ENCODE measurements at regions not wholly inside any gene's neighbourhood (a gene's known extent, or its start where the extent isn't known, plus 50 kb on each side); places are given as distances from the start of the nearest gene placed in this dataset.

DNA sequence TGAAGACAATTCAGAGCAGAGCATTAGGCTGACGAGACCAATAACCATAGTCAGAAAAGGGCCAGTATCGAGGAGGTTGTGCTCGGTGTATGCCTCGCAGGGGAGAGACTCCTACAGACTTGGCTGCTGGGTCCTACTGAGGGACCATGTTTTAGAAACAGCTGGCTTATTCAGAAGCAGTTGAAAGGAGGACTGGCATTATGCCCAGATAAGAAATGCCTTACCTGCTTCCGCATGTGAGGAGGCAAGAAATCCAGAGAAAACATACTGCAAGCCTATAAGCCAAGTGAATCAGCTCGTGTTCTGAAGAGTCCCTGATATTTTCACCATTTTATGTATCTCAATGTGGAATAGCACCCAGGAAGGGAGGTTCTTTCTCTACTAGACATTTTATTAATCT is 434.7 kb downstream of the GRB14 start:
- Histone ChIP-seq H3K27me3 (no peaks in the 10 kb centered on the region), H3K27ac (no peak overlapping the region), H3K36me3 (no peaks in the 10 kb centered on the region), H3K4me1 (no peaks in the 10 kb centered on the region), H3K9me3 (no peaks in the 10 kb centered on the region), H3K4me3 (no peak overlapping the region), H3K9ac (ENCODE audit: low read depth in 2 of 2, low read length in 2 of 2) (no peak overlapping the region)
- TF ChIP-seq, protein P1, sequence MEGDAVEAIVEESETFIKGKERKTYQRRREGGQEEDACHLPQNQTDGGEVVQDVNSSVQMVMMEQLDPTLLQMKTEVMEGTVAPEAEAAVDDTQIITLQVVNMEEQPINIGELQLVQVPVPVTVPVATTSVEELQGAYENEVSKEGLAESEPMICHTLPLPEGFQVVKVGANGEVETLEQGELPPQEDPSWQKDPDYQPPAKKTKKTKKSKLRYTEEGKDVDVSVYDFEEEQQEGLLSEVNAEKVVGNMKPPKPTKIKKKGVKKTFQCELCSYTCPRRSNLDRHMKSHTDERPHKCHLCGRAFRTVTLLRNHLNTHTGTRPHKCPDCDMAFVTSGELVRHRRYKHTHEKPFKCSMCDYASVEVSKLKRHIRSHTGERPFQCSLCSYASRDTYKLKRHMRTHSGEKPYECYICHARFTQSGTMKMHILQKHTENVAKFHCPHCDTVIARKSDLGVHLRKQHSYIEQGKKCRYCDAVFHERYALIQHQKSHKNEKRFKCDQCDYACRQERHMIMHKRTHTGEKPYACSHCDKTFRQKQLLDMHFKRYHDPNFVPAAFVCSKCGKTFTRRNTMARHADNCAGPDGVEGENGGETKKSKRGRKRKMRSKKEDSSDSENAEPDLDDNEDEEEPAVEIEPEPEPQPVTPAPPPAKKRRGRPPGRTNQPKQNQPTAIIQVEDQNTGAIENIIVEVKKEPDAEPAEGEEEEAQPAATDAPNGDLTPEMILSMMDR (IDR thresholded peaks at IDR 0.05) = no peak
- DNase-seq = no peak
- intact Hi-C loops (cut with DNase I) = no loop called here

DNA sequence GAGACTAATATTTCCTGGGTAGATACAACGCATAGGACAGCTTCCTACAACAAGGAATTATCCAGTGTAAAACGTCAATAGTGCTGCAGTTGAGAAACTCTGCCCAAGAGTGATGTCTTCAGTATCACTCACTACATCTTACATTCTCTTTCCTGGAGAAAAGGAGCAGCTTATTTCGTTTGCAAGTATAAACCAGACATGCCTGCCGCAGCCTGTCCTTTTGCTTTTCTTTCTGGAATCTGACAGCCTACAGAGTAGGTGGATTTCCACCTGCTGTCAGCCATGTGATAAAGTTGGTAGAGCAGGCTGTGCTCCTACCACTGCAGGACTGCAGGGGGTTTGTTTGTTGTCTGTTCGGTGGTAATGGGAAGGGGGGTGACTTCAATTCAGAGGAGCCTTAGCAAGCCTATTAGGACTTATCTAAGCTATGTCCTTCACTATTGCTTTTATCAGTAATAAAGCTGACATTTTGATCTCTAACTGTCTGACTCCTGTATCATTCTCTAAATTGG is 439.1 kb downstream of the GRB14 start:
- H3K9me3 ChIP-seq = no peaks in the 10 kb centered on the region
- intact Hi-C loops (cut with DNase I) = no loop called here

DNA sequence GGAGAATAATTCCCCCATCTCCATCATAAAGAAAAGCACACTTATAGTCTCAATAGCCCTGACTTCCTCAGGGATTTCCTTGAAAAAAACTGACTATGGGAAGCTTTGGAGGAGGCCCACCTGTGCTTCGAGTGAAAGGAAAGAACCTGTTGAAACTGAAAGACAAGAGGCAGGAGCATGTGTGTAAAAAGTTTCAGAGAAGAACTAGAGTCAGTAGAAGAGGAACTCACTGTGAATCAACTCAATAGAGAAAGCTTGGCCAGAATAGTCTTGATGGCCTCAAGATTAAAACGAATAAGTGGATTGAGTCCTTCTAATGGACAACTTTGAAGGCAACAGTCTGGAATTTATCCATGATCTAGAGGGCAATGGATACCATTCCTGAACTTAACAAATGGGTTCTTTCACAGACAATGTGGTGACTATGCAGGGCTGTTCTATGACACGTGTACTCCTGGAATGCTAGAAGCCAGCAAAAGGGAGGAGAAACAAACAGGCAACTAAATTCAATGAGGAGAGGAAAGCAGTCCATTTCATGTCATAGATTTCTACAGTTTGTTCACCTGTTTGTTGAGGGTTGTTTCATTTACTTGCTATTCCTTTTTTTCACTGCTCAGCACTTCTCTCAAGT is 442.3 kb downstream of the GRB14 start:
- intact Hi-C loops (cut with DNase I) = no loop called here
- Histone ChIP-seq H3K9me3 (no peaks in the 10 kb centered on the region), H3K27ac (no peak overlapping the region), H3K9ac (ENCODE audit: low read depth in 2 of 2, low read length in 2 of 2) (no peak overlapping the region), H3K27me3 (no peaks in the 10 kb centered on the region), H3K4me1 (no peaks in the 10 kb centered on the region), H3K36me3 (no peaks in the 10 kb centered on the region), H3K4me3 (no peak overlapping the region)
- TF ChIP-seq, protein P1 (IDR thresholded peaks at IDR 0.05) = no peak
- no peak for DNase-seq

More for the DNA sequence above, 439.1 kb downstream of the GRB14 start:
- TF ChIP-seq, protein P1 (IDR thresholded peaks at IDR 0.05) = no peak
- no peak overlapping the region for H3K4me3 ChIP-seq
- H3K4me1 ChIP-seq = no peaks in the 10 kb centered on the region
- H3K36me3 ChIP-seq = no peaks in the 10 kb centered on the region
- no peak overlapping the region for H3K27ac ChIP-seq
- H3K27me3 ChIP-seq = no peaks in the 10 kb centered on the region
- DNase-seq = no peak
- H3K9ac ChIP-seq (ENCODE audit: low read depth in 2 of 2, low read length in 2 of 2) = no peak overlapping the region

DNA sequence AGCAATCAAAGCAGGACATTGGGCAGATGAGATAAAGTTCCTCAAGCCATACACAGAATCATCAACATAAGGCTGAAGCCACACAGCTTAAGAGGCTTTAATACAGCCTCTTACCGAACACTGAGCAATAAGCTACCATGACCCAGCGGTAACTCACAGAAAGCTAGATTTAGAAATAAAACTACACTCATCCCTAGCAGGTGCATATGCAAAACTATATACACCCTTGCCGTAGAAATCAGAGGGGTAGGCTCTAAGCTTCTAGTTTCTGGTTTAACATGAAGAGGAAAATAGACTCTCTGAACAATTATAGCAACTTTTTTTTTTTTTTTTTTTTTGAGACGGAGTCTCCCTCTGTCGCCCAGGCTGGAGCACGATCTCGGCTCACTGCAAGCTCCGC is 428.8 kb upstream of the FIGN start:
- TF ChIP-seq, protein P1 (IDR thresholded peaks at IDR 0.05) = no peak
- H3K27ac ChIP-seq = no peak overlapping the region
- DNase-seq = no peak
- H3K27me3 ChIP-seq = no peaks in the 10 kb centered on the region
- intact Hi-C loops (cut with DNase I) = no loop called here
- H3K9ac ChIP-seq (ENCODE audit: low read depth in 2 of 2, low read length in 2 of 2) = no peak overlapping the region
- H3K4me3 ChIP-seq = no peak overlapping the region
- H3K36me3 ChIP-seq = no peaks in the 10 kb centered on the region
- no peaks in the 10 kb centered on the region for H3K9me3 ChIP-seq
- H3K4me1 ChIP-seq = no peaks in the 10 kb centered on the region

DNA sequence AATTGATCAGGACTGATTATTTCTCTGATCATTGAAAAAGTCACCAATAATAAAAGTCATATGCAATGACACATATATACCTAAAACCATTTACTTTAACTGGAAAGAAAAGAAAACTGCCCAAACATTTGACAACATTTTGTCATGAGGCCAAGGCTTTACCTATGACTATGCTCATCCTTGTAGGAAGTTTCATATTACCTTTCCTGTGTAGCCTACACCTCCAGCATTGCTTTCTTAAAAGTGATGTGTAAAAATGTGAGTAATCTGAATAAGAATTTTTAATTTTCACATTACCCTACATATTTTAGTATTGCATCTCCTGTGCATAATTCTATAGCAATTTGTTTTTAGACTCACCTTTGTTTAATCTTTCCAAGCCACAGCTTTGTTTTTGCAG is 419.8 kb upstream of the FIGN start:
- Histone ChIP-seq H3K9ac (ENCODE audit: low read depth in 2 of 2, low read length in 2 of 2) (no peak overlapping the region), H3K4me1 (no peaks in the 10 kb centered on the region), H3K36me3 (no peaks in the 10 kb centered on the region), H3K4me3 (no peak overlapping the region), H3K27ac (no peak overlapping the region), H3K9me3 (no peaks in the 10 kb centered on the region), H3K27me3 (no peaks in the 10 kb centered on the region)
- TF ChIP-seq, protein P1 (IDR thresholded peaks at IDR 0.05) = no peak
- intact Hi-C loops (cut with DNase I) = no loop called here
- DNase-seq = no peak

Data from colonic mucosa (tissue), 4 donors.